ENCODE measurements at regions not wholly inside any gene's neighbourhood (a gene's known extent, or its start where the extent isn't known, plus 50 kb on each side); places are given as distances from the start of the nearest gene placed in this dataset.

- TF ChIP-seq, protein P1, sequence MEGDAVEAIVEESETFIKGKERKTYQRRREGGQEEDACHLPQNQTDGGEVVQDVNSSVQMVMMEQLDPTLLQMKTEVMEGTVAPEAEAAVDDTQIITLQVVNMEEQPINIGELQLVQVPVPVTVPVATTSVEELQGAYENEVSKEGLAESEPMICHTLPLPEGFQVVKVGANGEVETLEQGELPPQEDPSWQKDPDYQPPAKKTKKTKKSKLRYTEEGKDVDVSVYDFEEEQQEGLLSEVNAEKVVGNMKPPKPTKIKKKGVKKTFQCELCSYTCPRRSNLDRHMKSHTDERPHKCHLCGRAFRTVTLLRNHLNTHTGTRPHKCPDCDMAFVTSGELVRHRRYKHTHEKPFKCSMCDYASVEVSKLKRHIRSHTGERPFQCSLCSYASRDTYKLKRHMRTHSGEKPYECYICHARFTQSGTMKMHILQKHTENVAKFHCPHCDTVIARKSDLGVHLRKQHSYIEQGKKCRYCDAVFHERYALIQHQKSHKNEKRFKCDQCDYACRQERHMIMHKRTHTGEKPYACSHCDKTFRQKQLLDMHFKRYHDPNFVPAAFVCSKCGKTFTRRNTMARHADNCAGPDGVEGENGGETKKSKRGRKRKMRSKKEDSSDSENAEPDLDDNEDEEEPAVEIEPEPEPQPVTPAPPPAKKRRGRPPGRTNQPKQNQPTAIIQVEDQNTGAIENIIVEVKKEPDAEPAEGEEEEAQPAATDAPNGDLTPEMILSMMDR (IDR thresholded peaks at IDR 0.05) = no peak
- no peak for TF ChIP-seq EZH2phosphoT487 (IDR thresholded peaks at IDR 0.05)
- no peak for TF ChIP-seq EZH2 (IDR thresholded peaks at IDR 0.05)
Measured at GRCh38 chr9:70477907-70478480, 63.5 kb upstream of the KLF9 start.
